ENCODE measurements at regions not wholly inside any gene's neighbourhood (a gene's known extent, or its start where the extent isn't known, plus 50 kb on each side); places are given as distances from the start of the nearest gene placed in this dataset.

GRCh38 chr2:45269149-45269793 is 260.0 kb upstream of the SIX2 start:
- TF ChIP-seq POLR2AphosphoS5 (IDR thresholded peaks at IDR 0.05; ENCODE audit: borderline replicate concordance, low read depth, low read length) (no peak), EZH2 (IDR thresholded peaks at IDR 0.05) (no peak), FOXP2 (optimal IDR thresholded peaks at IDR 0.05; ENCODE audit: control extremely low read depth, extremely low read length, insufficient read depth) (no peak)
